ENCODE measurements at regions not wholly inside any gene's neighbourhood (a gene's known extent, or its start where the extent isn't known, plus 50 kb on each side); places are given as distances from the start of the nearest gene placed in this dataset.

- DNase-seq (ENCODE audit: low spot score), result no peak
Measured at GRCh38 chr13:73248711-73249580, 190.1 kb downstream of the KLF5 start.

GRCh38 chr13:73248154-73248553 lies 189.3 kb downstream of the KLF5 start:
- DNase-seq (ENCODE audit: low spot score), result no peak

GRCh38 chr13:73245246-73245645 lies 186.4 kb downstream of the KLF5 start:
- DNase-seq (ENCODE audit: low spot score), result no peak

- no peak for DNase-seq (ENCODE audit: low spot score)
Measured at GRCh38 chr13:73244467-73244866, 185.7 kb downstream of the KLF5 start.

- DNase-seq (ENCODE audit: low spot score), result no peak
Measured at GRCh38 chr13:73242515-73243015, 183.8 kb downstream of the KLF5 start.

- DNase-seq (ENCODE audit: low spot score), result no peak
Measured at GRCh38 chr13:73240193-73240592, 181.4 kb downstream of the KLF5 start.

- no peak for DNase-seq (ENCODE audit: low spot score)
Measured at GRCh38 chr13:73235385-73235784, 176.6 kb downstream of the KLF5 start.

GRCh38 chr13:73231471-73231870 lies 172.7 kb downstream of the KLF5 start:
- no peak for DNase-seq (ENCODE audit: low spot score)

GRCh38 chr13:73230716-73231115 lies 171.9 kb downstream of the KLF5 start:
- DNase-seq (ENCODE audit: low spot score), result peak; percentile 6

GRCh38 chr13:73228546-73228945 lies 169.7 kb downstream of the KLF5 start:
- DNase-seq (ENCODE audit: low spot score), result peak; percentile 10

- no peak for DNase-seq (ENCODE audit: low spot score)
Measured at GRCh38 chr13:73225990-73226389, 167.2 kb downstream of the KLF5 start.

GRCh38 chr13:73224703-73225102 lies 165.9 kb downstream of the KLF5 start:
- no peak for DNase-seq (ENCODE audit: low spot score)

- no peak for DNase-seq (ENCODE audit: low spot score)
Measured at GRCh38 chr13:73223372-73223781, 164.6 kb downstream of the KLF5 start.

- DNase-seq (ENCODE audit: low spot score), result no peak
Measured at GRCh38 chr13:73222627-73223305, 164.0 kb downstream of the KLF5 start.

- DNase-seq (ENCODE audit: low spot score), result no peak
Measured at GRCh38 chr13:73220966-73221720, 162.3 kb downstream of the KLF5 start.

GRCh38 chr13:73218181-73218580 lies 159.4 kb downstream of the KLF5 start:
- no peak for DNase-seq (ENCODE audit: low spot score)

GRCh38 chr13:73216381-73216831 lies 157.6 kb downstream of the KLF5 start:
- DNase-seq (ENCODE audit: low spot score), result no peak

GRCh38 chr13:73215823-73216222 lies 157.0 kb downstream of the KLF5 start:
- DNase-seq (ENCODE audit: low spot score), result no peak

GRCh38 chr13:73212482-73212881 lies 153.7 kb downstream of the KLF5 start:
- DNase-seq (ENCODE audit: low spot score), result no peak

- no peak for DNase-seq (ENCODE audit: low spot score)
Measured at GRCh38 chr13:73210218-73210883, 151.5 kb downstream of the KLF5 start.

GRCh38 chr13:73204952-73205351 lies 146.1 kb downstream of the KLF5 start:
- DNase-seq (ENCODE audit: low spot score), result no peak

- no peak for DNase-seq (ENCODE audit: low spot score)
Measured at GRCh38 chr13:73201626-73202025, 142.8 kb downstream of the KLF5 start.

Measured in CD4-positive, alpha-beta T cell treated with Interleukin-15 for 4 hours (primary cell).